Endodermal cell (in vitro differentiated cells): ENCODE measurements at regions not wholly inside any gene's neighbourhood (a gene's known extent, or its start where the extent isn't known, plus 50 kb on each side); places are given as distances from the start of the nearest gene placed in this dataset.
"Not testable (repeated sequence)": the region's sequence is repeated elsewhere in the genome, so short reads cannot be mapped to it uniquely, and the experiment has no call there.

ENCODE experiments used
- DNase-seq: peaks from one replicate; pipeline ENCODE4 v3.0.0-alpha.2; 2017
- H3K27ac ChIP-seq: 2 replicates; pipeline ENCODE4 v1.5.1; 2013; ENCODE audit warnings: mild to moderate bottlenecking, low read depth, low read length, moderate library complexity
- H3K27me3 ChIP-seq: 2 replicates; pipeline ENCODE4 v1.6.1; 2013; ENCODE audit warnings: mild to moderate bottlenecking, low read length, moderate library complexity; ENCODE audit not compliant: insufficient read depth, control insufficient read depth, poor library complexity, severe bottlenecking
- H3K36me3 ChIP-seq: 2 replicates; pipeline ENCODE4 v1.7.0; 2013; ENCODE audit warnings: mild to moderate bottlenecking, low read length, moderate library complexity; ENCODE audit not compliant: control insufficient read depth, insufficient read depth
- H3K4me1 ChIP-seq: one replicate; pipeline ENCODE4 v1.7.0; 2013; ENCODE audit warnings: low read length; ENCODE audit not compliant: control insufficient read depth, insufficient read depth
- H3K4me3 ChIP-seq: 2 replicates; pipeline ENCODE4 v1.5.1; 2013; ENCODE audit warnings: mild to moderate bottlenecking, low read length, moderate library complexity
- H3K9ac ChIP-seq: 2 replicates; pipeline ENCODE4 v1.6.1; 2013; ENCODE audit warnings: mild to moderate bottlenecking, low read length, moderate library complexity; ENCODE audit not compliant: poor library complexity, severe bottlenecking; ENCODE audit errors: extremely low read depth
- H3K9me3 ChIP-seq: 2 replicates; pipeline ENCODE4 v1.6.1; 2013; ENCODE audit warnings: mild to moderate bottlenecking, low read length, moderate library complexity; ENCODE audit not compliant: control insufficient read depth
- H3K27ac Mint-ChIP-seq: 2 replicates; pipeline ENCODE4 v1.8.0; 2020; ENCODE audit warnings: mixed read lengths
- H3K27me3 Mint-ChIP-seq: 2 replicates; pipeline ENCODE4 v1.8.0; 2021; ENCODE audit warnings: mild to moderate bottlenecking, mixed read lengths; ENCODE audit not compliant: insufficient read depth
- H3K36me3 Mint-ChIP-seq: 2 replicates; pipeline ENCODE4 v1.8.0; 2020; ENCODE audit warnings: low read depth, mixed read lengths
- H3K4me1 Mint-ChIP-seq: 2 replicates; pipeline ENCODE4 v1.8.0; 2020; ENCODE audit warnings: mixed read lengths
- H3K4me3 Mint-ChIP-seq: 2 replicates; pipeline ENCODE4 v1.8.0; 2020; ENCODE audit warnings: mild to moderate bottlenecking, moderate library complexity, mixed read lengths
- H3K9me3 Mint-ChIP-seq: 2 replicates; pipeline ENCODE4 v1.8.0; 2020; ENCODE audit warnings: mild to moderate bottlenecking, mixed read lengths
- WGBS, 2 experiments: methylation state at CpG; one replicate each; pipeline versions ENCODE4 v1.1.5 to v1.1.7; 2013; ENCODE audit warnings: missing lambda C conversion rate in 2 of 2, mixed read lengths in 1 of 2; ENCODE audit not compliant: insufficient coverage in 1 of 2, insufficient read length in 1 of 2; 5-methylcytosine and 5-hydroxymethylcytosine counted together
- TF ChIP-seq, protein P1 (sequence below): fragments of 200-600 bp; sonication (generic); conservative IDR thresholded peaks from 2 replicates; pipeline ENCODE4 v1.5.0; 2021; ENCODE audit warnings: antibody characterized with exemption, mild to moderate bottlenecking

DNA sequence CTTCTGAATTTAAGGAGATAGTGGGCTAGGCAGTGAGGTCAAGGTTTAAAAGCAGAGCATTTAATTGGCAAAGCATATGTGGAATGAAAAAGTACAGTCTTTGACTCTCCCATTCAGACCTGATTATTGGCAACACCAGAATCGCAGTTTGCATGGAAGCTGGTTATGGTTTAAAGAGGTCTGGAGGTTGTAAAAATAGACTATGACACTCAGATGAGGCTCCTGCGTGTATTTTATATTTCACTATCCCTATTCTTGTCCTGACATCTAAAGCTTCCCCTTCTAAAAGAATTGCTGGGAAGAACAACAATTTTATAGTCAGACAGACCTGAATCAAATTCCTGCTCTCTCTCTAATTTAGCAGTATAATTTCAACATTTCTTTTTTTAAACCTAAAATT, 302.9 kb downstream of the PCDH7 start:
- no peak overlapping the region for H3K4me3 ChIP-seq
- H3K9me3 Mint-ChIP-seq, result no peaks in the 10 kb centered on the region
- no peak overlapping the region for H3K27ac ChIP-seq
- 85% methylated on average over 2 of the region's 2 CpGs; no CpG with 5 or more reads in 1 of the 2 experiments for WGBS, 2 experiments
- H3K27me3 Mint-ChIP-seq, result no peaks in the 10 kb centered on the region
- H3K36me3 Mint-ChIP-seq, result peaks cover 3% of the 10 kb centered on the region
- no peaks in the 10 kb centered on the region for H3K4me1 ChIP-seq
- no peak for DNase-seq
- H3K4me3 Mint-ChIP-seq, result no peak overlapping the region
- H3K27me3 ChIP-seq, result no peaks in the 10 kb centered on the region
- no peak overlapping the region for H3K9ac ChIP-seq
- H3K4me1 Mint-ChIP-seq, result peaks cover 19% of the 10 kb centered on the region
- H3K27ac Mint-ChIP-seq, result peak overlapping the region; percentile 2
- no peaks in the 10 kb centered on the region for H3K9me3 ChIP-seq
- H3K36me3 ChIP-seq, result no peaks in the 10 kb centered on the region
- TF ChIP-seq, protein P1, sequence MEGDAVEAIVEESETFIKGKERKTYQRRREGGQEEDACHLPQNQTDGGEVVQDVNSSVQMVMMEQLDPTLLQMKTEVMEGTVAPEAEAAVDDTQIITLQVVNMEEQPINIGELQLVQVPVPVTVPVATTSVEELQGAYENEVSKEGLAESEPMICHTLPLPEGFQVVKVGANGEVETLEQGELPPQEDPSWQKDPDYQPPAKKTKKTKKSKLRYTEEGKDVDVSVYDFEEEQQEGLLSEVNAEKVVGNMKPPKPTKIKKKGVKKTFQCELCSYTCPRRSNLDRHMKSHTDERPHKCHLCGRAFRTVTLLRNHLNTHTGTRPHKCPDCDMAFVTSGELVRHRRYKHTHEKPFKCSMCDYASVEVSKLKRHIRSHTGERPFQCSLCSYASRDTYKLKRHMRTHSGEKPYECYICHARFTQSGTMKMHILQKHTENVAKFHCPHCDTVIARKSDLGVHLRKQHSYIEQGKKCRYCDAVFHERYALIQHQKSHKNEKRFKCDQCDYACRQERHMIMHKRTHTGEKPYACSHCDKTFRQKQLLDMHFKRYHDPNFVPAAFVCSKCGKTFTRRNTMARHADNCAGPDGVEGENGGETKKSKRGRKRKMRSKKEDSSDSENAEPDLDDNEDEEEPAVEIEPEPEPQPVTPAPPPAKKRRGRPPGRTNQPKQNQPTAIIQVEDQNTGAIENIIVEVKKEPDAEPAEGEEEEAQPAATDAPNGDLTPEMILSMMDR, result no peak

DNA sequence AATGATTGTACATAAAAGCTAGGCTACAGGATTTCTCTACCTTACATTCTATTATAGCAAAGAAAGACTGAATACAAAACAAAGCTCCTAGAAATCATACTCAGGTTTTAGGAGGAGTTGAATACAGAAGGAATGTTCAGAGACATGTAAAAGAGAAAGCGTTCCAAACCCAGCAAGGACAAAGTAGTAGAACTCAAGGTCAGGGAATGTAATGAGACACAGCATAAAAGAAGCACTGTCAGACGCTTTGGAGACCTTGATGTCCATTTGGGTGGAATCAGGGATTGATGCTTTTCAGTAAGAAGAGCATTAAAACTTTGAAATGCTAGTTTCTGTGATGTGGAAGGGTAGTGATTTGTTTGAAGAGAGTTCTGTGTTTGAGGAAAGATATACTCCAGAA, 303.6 kb downstream of the PCDH7 start:
- Histone ChIP-seq H3K27me3 (no peaks in the 10 kb centered on the region), H3K27ac (no peak overlapping the region), H3K9ac (no peak overlapping the region), H3K36me3 (no peaks in the 10 kb centered on the region), H3K4me3 (no peak overlapping the region), H3K9me3 (no peaks in the 10 kb centered on the region), H3K4me1 (no peaks in the 10 kb centered on the region)
- no peaks in the 10 kb centered on the region for H3K9me3 Mint-ChIP-seq
- peaks cover 3% of the 10 kb centered on the region for H3K36me3 Mint-ChIP-seq
- WGBS, 2 experiments, result 91 to 92% methylated on average over 2 of the region's 2 CpGs
- TF ChIP-seq, protein P1, result no peak
- no peaks in the 10 kb centered on the region for H3K27me3 Mint-ChIP-seq
- peaks cover 19% of the 10 kb centered on the region for H3K4me1 Mint-ChIP-seq
- no peak overlapping the region for H3K4me3 Mint-ChIP-seq
- no peak for DNase-seq
- H3K27ac Mint-ChIP-seq, result no peak overlapping the region

DNA sequence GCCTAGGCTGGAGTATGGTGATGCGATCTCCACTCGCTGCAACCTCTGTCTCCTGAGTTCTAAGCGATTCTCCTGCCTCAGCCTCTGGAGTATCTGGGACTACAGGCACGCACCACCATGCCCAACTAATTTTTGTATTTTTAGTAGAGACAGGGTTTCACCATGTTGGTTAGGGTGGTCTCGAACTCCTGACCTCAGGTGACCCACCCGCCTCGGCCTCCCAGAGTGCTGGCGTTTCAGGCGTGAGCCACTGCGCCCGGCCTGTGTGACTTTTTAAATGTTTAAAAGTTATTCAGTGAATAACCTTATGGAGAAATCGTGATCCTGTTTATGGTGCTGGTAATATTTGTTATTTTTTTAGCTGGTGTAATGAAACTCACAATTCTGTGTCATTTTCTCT, 304.6 kb downstream of the PCDH7 start:
- not testable (repeated sequence) for H3K36me3 Mint-ChIP-seq, H3K9ac ChIP-seq, H3K27ac ChIP-seq, H3K4me3 ChIP-seq, H3K36me3 ChIP-seq, H3K27me3 ChIP-seq, H3K9me3 ChIP-seq, H3K27me3 Mint-ChIP-seq, H3K9me3 Mint-ChIP-seq, H3K4me3 Mint-ChIP-seq, H3K4me1 ChIP-seq, H3K27ac Mint-ChIP-seq, DNase-seq
- WGBS, 2 experiments, result 97% methylated on average over 12 of the region's 12 CpGs; no CpG with 5 or more reads in 1 of the 2 experiments
- H3K4me1 Mint-ChIP-seq, result peaks cover 17% of the 10 kb centered on the region

DNA sequence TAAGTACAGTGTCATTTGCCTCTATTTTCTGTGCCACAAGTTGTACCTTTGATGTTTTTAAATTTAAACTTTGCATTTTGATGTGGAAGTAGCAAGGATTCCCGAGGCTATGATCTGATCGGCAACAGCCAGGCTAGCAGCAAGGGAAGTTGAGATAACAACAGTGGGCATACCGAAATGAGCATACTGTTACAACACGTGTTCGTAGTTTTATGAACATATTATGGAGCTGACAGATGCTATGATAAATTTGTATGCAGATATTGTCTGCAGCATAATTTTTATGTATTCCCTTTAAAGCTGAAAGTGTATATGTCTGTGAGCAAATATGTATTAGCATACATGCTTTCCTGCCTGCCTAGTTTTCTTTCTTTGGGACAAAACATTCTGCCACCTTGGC, 306.1 kb downstream of the PCDH7 start:
- no peaks in the 10 kb centered on the region for H3K9me3 Mint-ChIP-seq
- Histone ChIP-seq H3K27me3 (no peaks in the 10 kb centered on the region), H3K4me3 (no peak overlapping the region), H3K36me3 (no peaks in the 10 kb centered on the region), H3K27ac (no peak overlapping the region), H3K4me1 (no peaks in the 10 kb centered on the region), H3K9me3 (no peaks in the 10 kb centered on the region), H3K9ac (no peak overlapping the region)
- no peak for DNase-seq
- WGBS, 2 experiments, result 93% methylated on average over 5 of the region's 5 CpGs
- no peak overlapping the region for H3K27ac Mint-ChIP-seq
- TF ChIP-seq, protein P1, result no peak
- no peaks in the 10 kb centered on the region for H3K27me3 Mint-ChIP-seq
- H3K4me1 Mint-ChIP-seq, result peaks cover 15% of the 10 kb centered on the region
- H3K36me3 Mint-ChIP-seq, result peaks cover 4% of the 10 kb centered on the region
- H3K4me3 Mint-ChIP-seq, result no peak overlapping the region
